K562 (cell line): ENCODE measurements at regions not wholly inside any gene's neighbourhood (a gene's known extent, or its start where the extent isn't known, plus 50 kb on each side); places are given as distances from the start of the nearest gene placed in this dataset.

Source experiments
- CREB3 ChIP-seq: fragments of 450-650 bp; conservative IDR thresholded peaks from 2 replicates; pipeline ENCODE4 v1.6.1; 2016; ENCODE audit warnings: missing genetic modification characterization, low read depth, mild to moderate bottlenecking, missing compliant biosample characterization, moderate library complexity
- SMAD4 ChIP-seq: fragments of 250-450 bp; sonication (Bioruptor Pico); conservative IDR thresholded peaks from 2 replicates; pipeline ENCODE4 v1.8.0; 2021; ENCODE audit warnings: inconsistent platforms, mild to moderate bottlenecking, moderate library complexity
- ZNF121 ChIP-seq: sonication (generic); formaldehyde crosslinking; conservative IDR thresholded peaks from 2 replicates; pipeline ENCODE4 v1.8.0; 2022; ENCODE audit warnings: missing genetic modification reagents
- ZNF140 ChIP-seq: fragments of 250-450 bp; sonication (Bioruptor Pico); IDR thresholded peaks from 2 replicates; pipeline ENCODE4 v1.8.0; 2021; ENCODE audit warnings: moderate library complexity, mild to moderate bottlenecking, inconsistent platforms
- ZNF175 ChIP-seq: fragments of 200-800 bp; sonication (Bioruptor generic); IDR thresholded peaks from 2 replicates; pipeline ENCODE4 v1.6.1; 2016; ENCODE audit warnings: low read depth, mild to moderate bottlenecking, missing genetic modification characterization, missing compliant biosample characterization
- ZNF407 ChIP-seq: fragments of 450-650 bp; IDR thresholded peaks from 2 replicates; pipeline ENCODE4 v1.6.1; 2016; ENCODE audit warnings: low read depth
- ZZZ3 ChIP-seq: fragments of 450-650 bp; IDR thresholded peaks from 2 replicates; pipeline ENCODE4 v1.6.1; 2016; ENCODE audit warnings: antibody characterized with exemption, mild to moderate bottlenecking, moderate library complexity

GRCh38 chr6:747921-748320 is 55.0 kb upstream of the EXOC2 start (continued):
- TF ChIP-seq ZNF407, result no peak
- no peak for TF ChIP-seq CREB3 (tag)
- no peak for TF ChIP-seq ZNF175 (CRISPR knock-in tag)
- no peak for TF ChIP-seq ZNF140 (CRISPR knock-in tag)
- TF ChIP-seq ZZZ3, result no peak
- no peak for TF ChIP-seq SMAD4 (CRISPR knock-in tag)
- TF ChIP-seq ZNF121 (CRISPR knock-in tag), result no peak
